CD14-positive monocyte (primary cell): ENCODE measurements at regions not wholly inside any gene's neighbourhood (a gene's known extent, or its start where the extent isn't known, plus 50 kb on each side); places are given as distances from the start of the nearest gene placed in this dataset.
A peak's percentile ranks its signal among the peaks of the same experiment; 100 is the strongest.

Experiments used
- DNase-seq, 3 donors: peaks; one replicate each; pipeline ENCODE4 v3.0.0-alpha.2; 2011 to 2022
- H2AFZ ChIP-seq: 2 replicates; pipeline ENCODE4 v1.6.0; 2012; ENCODE audit warnings: mild to moderate bottlenecking, low read depth, low read length, inconsistent platforms; ENCODE audit not compliant: insufficient read depth, poor library complexity, severe bottlenecking
- H3K27ac ChIP-seq, 2 donors: 1 replicate in 1 of 2; 2 replicates in 1 of 2; pipeline ENCODE4 v1.5.1; 2012 to 2013; ENCODE audit warnings: low read length in 2 of 2, control low read depth in 1 of 2, inconsistent platforms in 1 of 2, low read depth in 1 of 2, mild to moderate bottlenecking in 1 of 2
- H3K27me3 ChIP-seq, 2 donors: one replicate each; pipeline versions ENCODE4 v1.6.0 to v1.6.1; 2011 to 2013; ENCODE audit warnings: low read length in 2 of 2; ENCODE audit not compliant: control insufficient read depth in 2 of 2, insufficient read depth in 2 of 2
- H3K36me3 ChIP-seq, 2 donors: replicated peaks in 1 of 2; 1 replicate in 1 of 2; 2 replicates in 1 of 2; pipeline versions ENCODE4 v1.5.1 to v1.6.1; 2012 to 2013; ENCODE audit warnings: low read length in 2 of 2, control low read depth in 1 of 2, inconsistent platforms in 1 of 2, mild to moderate bottlenecking in 1 of 2; ENCODE audit not compliant: insufficient read depth in 2 of 2, control insufficient read depth in 1 of 2
- H3K4me1 ChIP-seq, 2 donors: 1 replicate in 1 of 2; 2 replicates in 1 of 2; pipeline versions ENCODE4 v1.5.1 to v1.6.1; 2012 to 2013; ENCODE audit warnings: low read length in 2 of 2, control low read depth in 1 of 2, inconsistent platforms in 1 of 2, mild to moderate bottlenecking in 1 of 2, moderate library complexity in 1 of 2; ENCODE audit not compliant: insufficient read depth in 2 of 2, control insufficient read depth in 1 of 2
- H3K4me2 ChIP-seq: replicated peaks from 2 replicates; pipeline ENCODE3; 2012; ENCODE audit warnings: low read length, moderate library complexity, mild to moderate bottlenecking; ENCODE audit not compliant: poor library complexity, severe bottlenecking; ENCODE audit errors: extremely low read depth
- H3K4me3 ChIP-seq, 3 experiments: fragments of 200-600 bp in 1 of 3; sonication (generic) in 1 of 3; replicated peaks in 1 of 3; 1 replicate in 2 of 3; 2 replicates in 1 of 3; pipeline ENCODE4 v1.5.1; 2011 to 2013; ENCODE audit warnings: low read length in 3 of 3, mild to moderate bottlenecking in 3 of 3, control low read depth in 2 of 3, low read depth in 2 of 3, inconsistent platforms in 1 of 3, moderate library complexity in 1 of 3
- H3K79me2 ChIP-seq: 2 replicates; pipeline ENCODE4 v1.6.0; 2012; ENCODE audit warnings: mild to moderate bottlenecking, control low read depth, inconsistent platforms, low read length, moderate library complexity; ENCODE audit not compliant: insufficient read depth
- H3K9ac ChIP-seq: 2 replicates; pipeline ENCODE4 v1.6.0; 2017; ENCODE audit warnings: low read length, mild to moderate bottlenecking; ENCODE audit not compliant: insufficient read depth, poor library complexity, severe bottlenecking
- H3K9me3 ChIP-seq, 2 donors: replicated peaks in 1 of 2; 1 replicate in 1 of 2; 2 replicates in 1 of 2; pipeline versions ENCODE4 v1.5.1 to v1.6.1; 2012 to 2013; ENCODE audit warnings: low read length in 2 of 2, control low read depth in 1 of 2; ENCODE audit not compliant: control insufficient read depth in 1 of 2, insufficient read depth in 1 of 2
- H4K20me1 ChIP-seq: 2 replicates; pipeline ENCODE4 v1.6.0; 2012; ENCODE audit warnings: mild to moderate bottlenecking, low read length, control low read depth, moderate library complexity; ENCODE audit not compliant: insufficient read depth
- H3K27ac Mint-ChIP-seq, 7 donors: one replicate each; pipeline ENCODE4 v1.8.0; 2020; ENCODE audit warnings: mild to moderate bottlenecking in 7 of 7, mixed read lengths in 7 of 7, moderate library complexity in 6 of 7, inconsistent platforms in 2 of 7
- H3K27me3 Mint-ChIP-seq, 3 donors: one replicate each; pipeline ENCODE4 v1.8.0; 2021 to 2022; ENCODE audit warnings: low read depth in 3 of 3, mild to moderate bottlenecking in 3 of 3, mixed read lengths in 3 of 3, moderate library complexity in 3 of 3, inconsistent platforms in 1 of 3
- H3K36me3 Mint-ChIP-seq, 2 donors: one replicate each; pipeline ENCODE4 v1.8.0; 2020; ENCODE audit warnings: mixed read lengths in 2 of 2, inconsistent platforms in 1 of 2, mild to moderate bottlenecking in 1 of 2
- H3K4me1 Mint-ChIP-seq: one replicate; pipeline ENCODE4 v1.8.0; 2020; ENCODE audit warnings: mild to moderate bottlenecking, mixed read lengths
- H3K4me3 Mint-ChIP-seq, 2 donors: one replicate each; pipeline ENCODE4 v1.8.0; 2020; ENCODE audit warnings: mild to moderate bottlenecking in 2 of 2, mixed read lengths in 2 of 2, moderate library complexity in 1 of 2
- H3K9me3 Mint-ChIP-seq, 7 donors: one replicate each; pipeline ENCODE4 v1.8.0; 2020 to 2022; ENCODE audit warnings: mixed read lengths in 7 of 7, mild to moderate bottlenecking in 6 of 7, moderate library complexity in 6 of 7, inconsistent platforms in 2 of 7
- CTCF ChIP-seq: fragments of 200-600 bp; IDR thresholded peaks from one replicate; pipeline ENCODE4 v1.8.0; 2022; ENCODE audit warnings: antibody characterized with exemption, mild to moderate bottlenecking
- WGBS: methylation state at CpG from one replicate; pipeline ENCODE4 v1.1.5; 2013; ENCODE audit warnings: missing lambda C conversion rate; ENCODE audit not compliant: insufficient coverage; 5-methylcytosine and 5-hydroxymethylcytosine counted together
- intact Hi-C, 2 donors: fragments of 100-400 bp; cut with micrococcal nuclease; formaldehyde crosslinking; loops; one replicate each; pipeline versions ENCODE4 v1.15.0 to v1.15.1; 2023

GRCh38 chr13:108496362-108497210 is 132.8 kb upstream of the MYO16 start:
- Mint-ChIP-seq H3K4me1 (peaks cover 18% of the 10 kb centered on the region), H3K27ac (peak overlapping the region in 1 of 7 donors; percentile 25), H3K9me3 (peaks cover 0 to 17% (median 2%) of the 10 kb centered on the region in 7 donors), H3K27me3 (peaks cover 47 to 57% (median 47%) of the 10 kb centered on the region in 3 donors), H3K4me3 (peak overlapping the region; percentile 70 to 91), H3K36me3 (peaks cover 0 to 5% of the 10 kb centered on the region in 2 donors)
- Histone ChIP-seq H4K20me1 (no peaks in the 10 kb centered on the region), H3K36me3 (no peaks in the 10 kb centered on the region), H3K9me3 (peaks cover 0 to 13% of the 10 kb centered on the region in 2 donors), H2AFZ (peak overlapping the region; percentile 46), H3K27ac (no peak overlapping the region), H3K9ac (no peak overlapping the region), H3K4me1 (peaks cover 13 to 15% of the 10 kb centered on the region in 2 donors), H3K79me2 (no peaks in the 10 kb centered on the region), H3K4me3 (peak overlapping the region in 1 of 3 experiments; percentile 66), H3K4me2 (peak overlapping the region; percentile 65), H3K27me3 (peaks cover 52% of the 10 kb centered on the region in 2 donors)
- intact Hi-C loops, result no loop called here
- 8% methylated on average over 22 of the region's 30 CpGs for WGBS
- TF ChIP-seq CTCF, result no peak
- no peak for DNase-seq

- H3K9ac ChIP-seq, result no peak overlapping the region
- H3K36me3 ChIP-seq, result no peaks in the 10 kb centered on the region
- H3K4me1 Mint-ChIP-seq, result peaks cover 12% of the 10 kb centered on the region
- H3K27me3 ChIP-seq, result peaks cover 28 to 29% of the 10 kb centered on the region in 2 donors
- no peak overlapping the region for H2AFZ ChIP-seq
- no peak for DNase-seq
- H3K4me2 ChIP-seq, result no peak overlapping the region
- H3K4me3 Mint-ChIP-seq, result no peak overlapping the region
- peaks cover 9 to 10% of the 10 kb centered on the region in 2 donors for H3K4me1 ChIP-seq
- H3K27ac Mint-ChIP-seq, result peak overlapping the region in 1 of 7 donors; percentile 12
- no peaks in the 10 kb centered on the region for H4K20me1 ChIP-seq
- H3K79me2 ChIP-seq, result no peaks in the 10 kb centered on the region
- no peak overlapping the region for H3K27ac ChIP-seq
- no peaks in the 10 kb centered on the region for H3K36me3 Mint-ChIP-seq
- peaks cover 0 to 5% of the 10 kb centered on the region in 2 donors for H3K9me3 ChIP-seq
- 82% methylated on average over 6 of the region's 6 CpGs for WGBS
- H3K9me3 Mint-ChIP-seq, result peaks cover 0 to 10% (median 0%) of the 10 kb centered on the region in 7 donors
- peaks cover 29 to 33% (median 30%) of the 10 kb centered on the region in 3 donors for H3K27me3 Mint-ChIP-seq
- no peak for TF ChIP-seq CTCF
- intact Hi-C loops, result loop anchor here in 1 of 2 donors (10.0 kb wide), 1 partner anchor 276 kb away; no protein-coding TSS in a partner anchor
- no peak overlapping the region for H3K4me3 ChIP-seq
Measured at GRCh38 chr13:108500711-108501110, 128.7 kb upstream of the MYO16 start.
